DOHH2 (cell line): ENCODE measurements at regions not wholly inside any gene's neighbourhood (a gene's known extent, or its start where the extent isn't known, plus 50 kb on each side); places are given as distances from the start of the nearest gene placed in this dataset.

ENCODE experiments used
- EZH2phosphoT487 ChIP-seq: fragments of 200-600 bp; sonication (generic); IDR thresholded peaks from 2 replicates; pipeline ENCODE4 v1.6.1; 2017; ENCODE audit warnings: borderline replicate concordance, mild to moderate bottlenecking, antibody characterized with exemption, low read length, moderate library complexity, mixed read lengths
- TF ChIP-seq, protein P1 (sequence below): fragments of 200-600 bp; sonication (generic); IDR thresholded peaks from one replicate; pipeline ENCODE4 v1.5.1; 2014; ENCODE audit warnings: antibody characterized with exemption, mild to moderate bottlenecking, low read depth, low read length; ENCODE audit not compliant: poor library complexity, severe bottlenecking

DNA sequence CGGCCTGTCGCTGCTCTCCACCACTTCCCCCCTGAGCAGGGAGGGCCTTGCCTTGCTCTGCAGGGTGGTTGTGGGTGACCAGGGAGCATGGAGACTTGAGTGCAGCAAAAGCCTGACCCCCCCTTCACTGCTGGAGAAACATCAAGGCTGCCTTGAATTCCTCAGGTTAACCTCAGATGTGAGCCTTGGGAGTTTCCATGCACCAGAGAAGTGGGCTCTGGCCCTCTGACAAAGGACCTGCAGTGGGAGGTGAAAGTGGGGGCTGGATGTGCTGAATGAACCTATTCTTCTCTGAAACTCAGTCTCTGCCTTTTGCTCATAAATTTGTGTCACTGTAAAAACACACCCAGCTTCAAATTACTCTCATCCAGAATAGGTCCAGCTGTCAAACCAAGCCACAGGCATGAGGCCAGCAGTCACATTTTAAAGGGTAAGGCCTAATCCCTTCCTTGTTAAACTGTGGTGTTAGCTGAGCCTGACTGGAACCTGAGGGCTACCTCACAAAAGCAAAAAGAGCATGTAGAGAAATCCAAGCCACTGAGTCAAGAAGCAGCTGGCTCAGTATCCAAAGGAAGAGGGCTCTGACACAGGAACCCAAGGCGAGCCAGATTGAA lies 356.8 kb downstream of the CCSER2 start:
- TF ChIP-seq, protein P1, sequence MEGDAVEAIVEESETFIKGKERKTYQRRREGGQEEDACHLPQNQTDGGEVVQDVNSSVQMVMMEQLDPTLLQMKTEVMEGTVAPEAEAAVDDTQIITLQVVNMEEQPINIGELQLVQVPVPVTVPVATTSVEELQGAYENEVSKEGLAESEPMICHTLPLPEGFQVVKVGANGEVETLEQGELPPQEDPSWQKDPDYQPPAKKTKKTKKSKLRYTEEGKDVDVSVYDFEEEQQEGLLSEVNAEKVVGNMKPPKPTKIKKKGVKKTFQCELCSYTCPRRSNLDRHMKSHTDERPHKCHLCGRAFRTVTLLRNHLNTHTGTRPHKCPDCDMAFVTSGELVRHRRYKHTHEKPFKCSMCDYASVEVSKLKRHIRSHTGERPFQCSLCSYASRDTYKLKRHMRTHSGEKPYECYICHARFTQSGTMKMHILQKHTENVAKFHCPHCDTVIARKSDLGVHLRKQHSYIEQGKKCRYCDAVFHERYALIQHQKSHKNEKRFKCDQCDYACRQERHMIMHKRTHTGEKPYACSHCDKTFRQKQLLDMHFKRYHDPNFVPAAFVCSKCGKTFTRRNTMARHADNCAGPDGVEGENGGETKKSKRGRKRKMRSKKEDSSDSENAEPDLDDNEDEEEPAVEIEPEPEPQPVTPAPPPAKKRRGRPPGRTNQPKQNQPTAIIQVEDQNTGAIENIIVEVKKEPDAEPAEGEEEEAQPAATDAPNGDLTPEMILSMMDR, result no peak
- no peak for TF ChIP-seq EZH2phosphoT487
